ENCODE measurements at regions not wholly inside any gene's neighbourhood (a gene's known extent, or its start where the extent isn't known, plus 50 kb on each side); places are given as distances from the start of the nearest gene placed in this dataset.
"Not testable (repeated sequence)": the region's sequence is repeated elsewhere in the genome, so short reads cannot be mapped to it uniquely, and the experiment has no call there.

GRCh38 chr2:39838589-39838988 is 59.5 kb upstream of the THUMPD2 start:
- peaks cover 0 to 8% of the 10 kb centered on the region in 2 experiments for H3K27me3 ChIP-seq (replicated peaks in 1 of 2; ENCODE audit: control insufficient read depth in 2 of 2, extremely low read depth in 1 of 2, insufficient read depth in 2 of 2, low read length in 1 of 2)
- Mint-ChIP-seq H3K36me3 (no peaks in the 10 kb centered on the region), H3K4me3 (no peak overlapping the region), H3K27ac (no peak overlapping the region), H3K9me3 (peaks cover 8 to 26% (median 9%) of the 10 kb centered on the region in 3 donors), H3K4me1 (no peaks in the 10 kb centered on the region), H3K27me3 (peaks cover 6 to 16% of the 10 kb centered on the region in 2 donors)
- WGBS (ENCODE audit: insufficient coverage): 85% methylated on average over 3 of the region's 3 CpGs
- no peaks in the 10 kb centered on the region for H3K9me3 ChIP-seq
- ATAC-seq (replicated peaks in 1 of 4): no peak
- H3K36me3 ChIP-seq (ENCODE audit: control insufficient read depth in 2 of 2, extremely low read depth in 1 of 2, insufficient read depth in 1 of 2, low read length in 1 of 2): no peaks in the 10 kb centered on the region
- POLR2A ChIA-PET: no interaction called here
- H3K4me1 ChIP-seq (ENCODE audit: control insufficient read depth in 1 of 2, extremely low read depth in 1 of 2, insufficient read depth in 2 of 2, low read length in 2 of 2): no peaks in the 10 kb centered on the region
- CTCF ChIA-PET: interaction anchor here in 1 of 2 donors (0.5 kb wide), 1 partner anchor 69 kb away, joined by 6 read pairs; no protein-coding TSS in a partner anchor
- DNase-seq: no peak
- no peak overlapping the region for H3K27ac ChIP-seq (ENCODE audit: low read length)
- H3K4me3 ChIP-seq (ENCODE audit: control insufficient read depth in 1 of 2, extremely low read depth in 1 of 2, low read length in 1 of 2): no peak overlapping the region

GRCh38 chr2:39837856-39838453 is 58.9 kb upstream of the THUMPD2 start:
- Histone ChIP-seq H3K4me1 (ENCODE audit: control insufficient read depth in 1 of 2, extremely low read depth in 1 of 2, insufficient read depth in 2 of 2, low read length in 2 of 2) (no peaks in the 10 kb centered on the region), H3K36me3 (ENCODE audit: control insufficient read depth in 2 of 2, extremely low read depth in 1 of 2, insufficient read depth in 1 of 2, low read length in 1 of 2) (no peaks in the 10 kb centered on the region), H3K27ac (ENCODE audit: low read length) (no peak overlapping the region), H3K4me3 (ENCODE audit: control insufficient read depth in 1 of 2, extremely low read depth in 1 of 2, low read length in 1 of 2) (no peak overlapping the region), H3K9me3 (no peaks in the 10 kb centered on the region), H3K27me3 (replicated peaks in 1 of 2; ENCODE audit: control insufficient read depth in 2 of 2, extremely low read depth in 1 of 2, insufficient read depth in 2 of 2, low read length in 1 of 2) (peaks cover 0 to 8% of the 10 kb centered on the region in 2 experiments)
- Mint-ChIP-seq H3K36me3 (no peaks in the 10 kb centered on the region), H3K4me3 (no peak overlapping the region), H3K27me3 (peaks cover 8 to 16% of the 10 kb centered on the region in 2 donors), H3K27ac (no peak overlapping the region), H3K4me1 (no peaks in the 10 kb centered on the region), H3K9me3 (peaks cover 8 to 26% (median 9%) of the 10 kb centered on the region in 3 donors)
- ChIA-PET POLR2A (no interaction called here), CTCF (interaction anchor here in 1 of 2 donors (0.5 kb wide), 1 partner anchor 69 kb away, joined by 6 read pairs; no protein-coding TSS in a partner anchor)
- DNase-seq: peak in 1 of 35 experiments; percentile 28
- no peak for ATAC-seq (replicated peaks in 1 of 4)
- WGBS (ENCODE audit: insufficient coverage): 65% methylated on average over 5 of the region's 6 CpGs

GRCh38 chr2:39836638-39837037 is 57.6 kb upstream of the THUMPD2 start:
- Mint-ChIP-seq H3K4me3 (no peak overlapping the region), H3K27ac (no peak overlapping the region), H3K36me3 (no peaks in the 10 kb centered on the region), H3K9me3 (peaks cover 8 to 26% (median 9%) of the 10 kb centered on the region in 3 donors), H3K4me1 (no peaks in the 10 kb centered on the region), H3K27me3 (peaks cover 11 to 19% of the 10 kb centered on the region in 2 donors)
- Histone ChIP-seq H3K4me1 (ENCODE audit: control insufficient read depth in 1 of 2, extremely low read depth in 1 of 2, insufficient read depth in 2 of 2, low read length in 2 of 2) (no peaks in the 10 kb centered on the region), H3K27me3 (replicated peaks in 1 of 2; ENCODE audit: control insufficient read depth in 2 of 2, extremely low read depth in 1 of 2, insufficient read depth in 2 of 2, low read length in 1 of 2) (peaks cover 0 to 8% of the 10 kb centered on the region in 2 experiments), H3K36me3 (ENCODE audit: control insufficient read depth in 2 of 2, extremely low read depth in 1 of 2, insufficient read depth in 1 of 2, low read length in 1 of 2) (no peaks in the 10 kb centered on the region), H3K27ac (ENCODE audit: low read length) (no peak overlapping the region), H3K9me3 (no peaks in the 10 kb centered on the region), H3K4me3 (ENCODE audit: control insufficient read depth in 1 of 2, extremely low read depth in 1 of 2, low read length in 1 of 2) (no peak overlapping the region)
- POLR2A ChIA-PET: no interaction called here
- DNase-seq (no peak), ATAC-seq (replicated peaks in 1 of 4) (no peak)
- 100% methylated on average over 1 of the region's 3 CpGs for WGBS (ENCODE audit: insufficient coverage)
- CTCF ChIA-PET: interaction anchor here in 1 of 2 donors (0.7 kb wide), 1 partner anchor 1661 kb away, joined by 4 read pairs; no protein-coding TSS in a partner anchor

GRCh38 chr2:39834426-39834825 is 55.4 kb upstream of the THUMPD2 start:
- Mint-ChIP-seq H3K9me3 (peaks cover 8 to 26% (median 9%) of the 10 kb centered on the region in 3 donors), H3K4me3 (no peak overlapping the region), H3K36me3 (no peaks in the 10 kb centered on the region), H3K27me3 (peaks cover 11 to 13% of the 10 kb centered on the region in 2 donors), H3K27ac (no peak overlapping the region), H3K4me1 (no peaks in the 10 kb centered on the region)
- ChIA-PET POLR2A (no interaction called here), CTCF (no interaction called here)
- Histone ChIP-seq H3K36me3 (ENCODE audit: control insufficient read depth in 2 of 2, extremely low read depth in 1 of 2, insufficient read depth in 1 of 2, low read length in 1 of 2) (no peaks in the 10 kb centered on the region), H3K4me3 (ENCODE audit: control insufficient read depth in 1 of 2, extremely low read depth in 1 of 2, low read length in 1 of 2) (no peak overlapping the region), H3K9me3 (no peaks in the 10 kb centered on the region), H3K27me3 (replicated peaks in 1 of 2; ENCODE audit: control insufficient read depth in 2 of 2, extremely low read depth in 1 of 2, insufficient read depth in 2 of 2, low read length in 1 of 2) (peaks cover 0 to 12% of the 10 kb centered on the region in 2 experiments), H3K4me1 (ENCODE audit: control insufficient read depth in 1 of 2, extremely low read depth in 1 of 2, insufficient read depth in 2 of 2, low read length in 2 of 2) (no peaks in the 10 kb centered on the region), H3K27ac (ENCODE audit: low read length) (no peak overlapping the region)
- no peak for ATAC-seq (replicated peaks in 1 of 4)
- DNase-seq: no peak
- 100% methylated on average over 1 of the region's 2 CpGs for WGBS (ENCODE audit: insufficient coverage)

- H3K9me3 Mint-ChIP-seq; H3K9me3 ChIP-seq; H3K27ac Mint-ChIP-seq; H3K4me1 ChIP-seq (ENCODE audit: control insufficient read depth in 1 of 2, extremely low read depth in 1 of 2, insufficient read depth in 2 of 2, low read length in 2 of 2); H3K4me3 Mint-ChIP-seq; H3K36me3 Mint-ChIP-seq; ATAC-seq (replicated peaks in 1 of 4); H3K36me3 ChIP-seq (ENCODE audit: control insufficient read depth in 2 of 2, extremely low read depth in 1 of 2, insufficient read depth in 1 of 2, low read length in 1 of 2); POLR2A ChIA-PET; DNase-seq; H3K4me3 ChIP-seq (ENCODE audit: control insufficient read depth in 1 of 2, extremely low read depth in 1 of 2, low read length in 1 of 2); H3K27me3 ChIP-seq (replicated peaks in 1 of 2; ENCODE audit: control insufficient read depth in 2 of 2, extremely low read depth in 1 of 2, insufficient read depth in 2 of 2, low read length in 1 of 2); CTCF ChIA-PET; H3K4me1 Mint-ChIP-seq; H3K27ac ChIP-seq (ENCODE audit: low read length): not testable (repeated sequence)
- 81% methylated on average over 2 of the region's 4 CpGs for WGBS (ENCODE audit: insufficient coverage)
- peaks cover 10 to 18% of the 10 kb centered on the region in 2 donors for H3K27me3 Mint-ChIP-seq
These were observed 51.6 kb upstream of the THUMPD2 start for GRCh38 chr2:39830610-39831009.
